SIG-M5 treated with dmso at 0.1 percent for 504 hours (cell line): ENCODE measurements at regions not wholly inside any gene's neighbourhood (a gene's known extent, or its start where the extent isn't known, plus 50 kb on each side); places are given as distances from the start of the nearest gene placed in this dataset.
A peak's percentile ranks its signal among the peaks of the same experiment; 100 is the strongest.
"Not testable (repeated sequence)": the region's sequence is repeated elsewhere in the genome, so short reads cannot be mapped to it uniquely, and the experiment has no call there.

Experiments used
- DNase-seq: peaks from one replicate; lab custom pipeline; 2025; ENCODE audit not compliant: unreplicated experiment; lab: John Stamatoyannopoulos, UW

DNA sequence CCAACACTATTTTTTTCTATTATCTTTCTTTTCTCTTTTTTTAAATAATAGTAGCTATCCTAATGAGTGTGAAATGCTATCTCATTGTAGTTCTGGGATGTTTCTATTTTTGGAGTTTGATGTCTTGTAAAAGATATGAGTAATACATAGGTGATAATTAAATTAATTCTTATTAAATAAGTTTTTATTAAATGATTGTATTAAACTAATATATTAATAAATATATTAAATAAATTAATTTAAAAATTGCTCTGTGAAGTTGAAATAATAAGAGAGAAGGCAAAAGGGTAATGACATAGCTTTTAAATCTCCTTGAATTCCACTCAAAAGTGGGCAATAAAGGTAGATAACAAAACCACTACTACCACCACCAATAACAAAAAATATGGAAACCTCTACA is 230.2 kb upstream of the SSTR1 start:
- DNase-seq = no peak

GRCh38 chr14:37985826-37986470 is 221.8 kb upstream of the SSTR1 start:
- peak; percentile 35 for DNase-seq

DNA sequence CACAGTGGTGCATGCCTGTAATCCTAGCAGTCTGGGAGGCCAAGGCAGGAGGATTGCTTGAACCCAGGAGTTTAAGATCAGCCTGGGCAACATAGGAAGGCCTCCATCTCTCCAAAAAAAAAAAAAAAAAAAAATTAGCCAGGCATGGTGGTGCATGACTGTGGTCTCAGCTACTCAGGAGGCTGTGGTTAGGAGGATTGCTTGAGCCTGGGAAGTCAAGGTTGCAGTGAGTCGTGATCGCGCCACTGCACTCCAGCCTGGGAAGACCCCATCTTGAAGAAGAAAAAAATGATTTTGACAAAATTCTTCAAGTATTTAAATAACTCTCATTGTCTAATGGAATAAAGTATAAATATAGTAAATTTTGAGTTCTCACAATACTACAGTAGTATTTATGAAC is 219.2 kb upstream of the SSTR1 start:
- no peak for DNase-seq

GRCh38 chr14:37991027-37991426 is 216.7 kb upstream of the SSTR1 start:
- no peak for DNase-seq

- no peak for DNase-seq
Measured at GRCh38 chr14:37992499-37992898, 215.2 kb upstream of the SSTR1 start.

- DNase-seq = no peak
Measured at GRCh38 chr14:37994846-37995372, 212.8 kb upstream of the SSTR1 start.

GRCh38 chr14:37997017-37997416 is 210.7 kb upstream of the SSTR1 start:
- DNase-seq = no peak

- no peak for DNase-seq
Measured at GRCh38 chr14:38000340-38000739, 207.4 kb upstream of the SSTR1 start.

DNA sequence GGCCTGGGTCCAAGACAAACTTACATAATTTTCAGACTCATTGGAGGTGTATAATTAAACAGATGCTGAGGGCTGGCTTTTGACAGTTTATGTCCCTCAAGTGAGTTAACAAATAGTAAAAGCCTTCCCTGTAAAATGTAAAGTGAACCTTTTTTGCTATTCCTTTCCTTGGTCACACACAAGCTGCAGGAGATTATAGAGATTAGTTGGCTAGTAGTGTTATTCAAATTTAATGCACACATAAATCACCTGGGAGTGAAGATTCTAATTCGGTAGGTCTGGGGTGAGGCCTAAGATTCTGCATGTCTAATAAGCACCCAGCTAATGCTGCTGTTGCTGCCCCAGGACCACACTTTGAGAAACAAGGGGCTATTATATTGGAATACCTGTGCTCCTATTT is 206.2 kb upstream of the SSTR1 start:
- DNase-seq = no peak

GRCh38 chr14:38003746-38004609 is 203.7 kb upstream of the SSTR1 start:
- no peak for DNase-seq

DNA sequence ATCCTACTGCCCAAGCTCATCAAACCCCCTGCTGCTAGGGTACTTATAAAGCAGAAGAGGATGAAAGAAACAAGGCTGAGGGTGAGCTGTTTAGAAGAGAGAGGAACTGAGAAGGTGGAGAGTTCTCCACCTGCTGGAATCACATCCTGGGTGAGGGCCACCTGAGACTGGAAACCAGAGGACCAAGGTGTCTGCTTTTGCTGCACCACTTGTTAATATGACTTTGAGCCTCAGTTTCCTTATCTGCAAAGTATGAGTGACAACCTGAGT is 203.2 kb upstream of the SSTR1 start:
- DNase-seq = no peak

- DNase-seq = not testable (repeated sequence)
Measured at GRCh38 chr14:38011156-38011555, 196.5 kb upstream of the SSTR1 start.

DNA sequence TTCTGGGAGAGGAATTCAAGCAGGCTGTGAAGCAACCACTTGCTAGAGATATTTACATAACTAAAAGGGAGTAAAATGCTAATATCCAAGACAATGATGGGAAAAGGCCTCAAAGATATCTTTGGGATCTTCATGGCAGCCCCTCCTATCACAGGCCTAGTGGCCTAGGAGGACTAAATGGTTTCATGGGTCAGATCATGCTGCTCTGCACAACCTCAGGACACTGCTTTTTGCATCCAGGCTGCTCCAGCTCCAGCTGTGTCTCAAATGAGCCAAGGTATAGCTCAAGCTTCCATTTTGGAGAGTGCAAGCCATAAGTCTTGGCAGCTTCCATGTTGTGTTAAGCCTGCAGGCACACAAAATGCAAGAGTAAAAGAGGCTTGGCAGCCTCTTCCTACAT is 195.6 kb upstream of the SSTR1 start:
- no peak for DNase-seq

DNA sequence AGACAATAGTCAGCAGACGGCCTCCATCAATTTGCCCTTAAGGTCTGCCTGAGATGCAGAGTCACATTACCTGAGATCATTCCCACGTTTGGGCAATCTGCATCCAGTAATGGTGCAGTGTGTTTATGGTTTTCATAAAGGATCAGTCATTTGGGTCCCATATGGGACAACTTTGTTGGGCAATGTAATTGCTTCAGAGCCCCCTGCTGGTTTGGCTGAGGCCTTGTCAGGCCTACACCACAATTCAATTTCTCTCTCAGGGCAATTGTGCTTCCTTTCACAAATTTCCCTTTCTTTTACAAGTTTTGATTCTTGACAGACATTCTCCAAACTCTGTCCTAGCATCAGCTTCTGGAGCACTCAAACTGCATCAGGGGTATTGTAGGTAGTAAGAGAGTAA is 191.2 kb upstream of the SSTR1 start:
- DNase-seq = no peak

GRCh38 chr14:38021861-38022260 is 185.8 kb upstream of the SSTR1 start:
- no peak for DNase-seq

DNA sequence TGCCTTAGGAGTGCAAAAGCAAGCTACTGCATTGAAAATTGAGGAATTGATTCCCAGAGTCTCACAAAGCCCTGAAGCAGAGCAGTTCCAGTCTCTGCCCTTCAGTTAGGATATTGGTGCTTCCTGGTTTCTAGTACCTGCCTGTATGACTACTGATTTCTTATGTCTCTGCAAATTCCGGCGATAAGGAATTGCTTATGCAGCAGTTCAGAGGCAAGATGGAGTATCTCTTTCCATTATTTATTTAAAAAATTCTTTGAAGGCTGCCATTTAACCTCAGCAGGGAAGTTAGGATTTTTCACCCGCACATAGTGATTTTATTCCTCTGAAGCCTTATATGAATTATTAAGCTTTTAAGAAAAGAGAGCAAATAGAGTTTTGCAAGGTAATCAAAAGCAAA is 184.9 kb upstream of the SSTR1 start:
- no peak for DNase-seq

- no peak for DNase-seq
Measured at GRCh38 chr14:38038171-38038570, 169.5 kb upstream of the SSTR1 start.

GRCh38 chr14:38038986-38039385 is 168.7 kb upstream of the SSTR1 start:
- no peak for DNase-seq

DNA sequence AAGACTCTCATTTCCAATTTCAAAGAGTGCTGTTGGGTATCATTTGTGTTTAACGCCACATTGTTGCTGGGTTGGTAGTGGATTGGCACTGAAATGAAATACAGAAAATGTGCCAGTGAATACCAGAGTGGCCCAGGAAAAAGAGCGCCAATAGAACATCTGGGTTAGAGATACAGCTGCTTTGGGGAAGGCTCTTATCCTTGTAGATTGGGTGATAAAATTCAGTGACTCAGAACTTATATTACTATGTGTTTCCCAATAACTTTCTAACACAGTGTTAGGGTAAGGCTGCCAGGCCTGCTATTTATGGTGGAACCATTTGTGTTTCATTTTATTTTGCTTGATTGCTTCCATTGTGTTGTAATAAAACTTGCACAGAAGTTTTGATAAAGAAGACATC is 168.2 kb upstream of the SSTR1 start:
- DNase-seq = no peak

DNA sequence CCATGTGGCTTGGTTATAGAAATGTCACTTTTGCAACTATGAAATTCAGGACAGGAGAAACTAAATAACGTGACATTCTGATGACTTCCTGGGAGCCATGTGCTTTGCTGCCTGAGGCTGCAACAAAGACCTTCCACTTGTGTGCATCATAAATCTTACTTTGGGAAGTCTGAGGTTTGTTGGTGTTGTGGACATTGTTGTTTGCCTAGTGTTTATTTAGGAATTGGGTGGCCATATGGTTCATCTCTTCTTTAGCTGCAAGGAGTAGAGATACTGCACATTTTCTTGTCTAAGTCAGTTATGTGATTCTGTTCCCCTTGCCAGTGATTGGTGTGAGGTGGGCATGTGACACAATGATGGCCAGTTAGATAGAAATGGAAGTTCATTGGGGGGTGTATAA is 167.3 kb upstream of the SSTR1 start:
- no peak for DNase-seq

DNA sequence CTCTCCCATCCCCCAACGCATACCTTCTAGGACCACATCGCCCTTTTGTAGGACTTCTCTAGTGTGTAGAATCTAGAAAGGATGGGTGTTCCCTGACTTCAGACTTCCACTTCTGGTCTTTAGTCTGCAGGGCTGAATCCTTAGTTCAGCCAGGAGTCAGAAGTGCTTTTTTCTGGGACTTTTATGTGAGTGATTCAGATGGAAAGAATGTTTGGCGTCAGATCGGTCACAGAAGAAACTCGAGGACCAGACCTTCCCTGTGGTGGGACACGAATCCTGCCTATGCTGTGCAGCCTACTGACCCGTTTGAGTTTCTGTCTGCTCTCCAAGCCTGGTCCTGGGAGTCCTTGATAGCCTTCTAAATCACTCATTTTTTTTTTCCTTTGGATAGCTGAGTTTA is 165.4 kb upstream of the SSTR1 start:
- DNase-seq = no peak

- DNase-seq = no peak
Measured at GRCh38 chr14:38044710-38045109, 163.0 kb upstream of the SSTR1 start.

- no peak for DNase-seq
Measured at GRCh38 chr14:38045461-38045860, 162.2 kb upstream of the SSTR1 start.
